Neutrophil (primary cell): ENCODE measurements at regions not wholly inside any gene's neighbourhood (a gene's known extent, or its start where the extent isn't known, plus 50 kb on each side); places are given as distances from the start of the nearest gene placed in this dataset.
"Not testable (repeated sequence)": the region's sequence is repeated elsewhere in the genome, so short reads cannot be mapped to it uniquely, and the experiment has no call there.

ENCODE experiments used
- H3K27ac ChIP-seq: fragments of 200-600 bp; sonication (generic); 2 replicates; pipeline ENCODE4 v1.5.1; 2016; ENCODE audit warnings: mild to moderate bottlenecking, moderate library complexity
- H3K27me3 ChIP-seq: fragments of 200-600 bp; sonication (generic); 2 replicates; pipeline ENCODE4 v1.6.0; 2016; ENCODE audit warnings: mild to moderate bottlenecking
- H3K36me3 ChIP-seq: fragments of 200-600 bp; sonication (generic); 2 replicates; pipeline ENCODE4 v1.5.1; 2017
- H3K4me1 ChIP-seq, 2 experiments: fragments of 200-600 bp in 1 of 2; sonication (generic) in 1 of 2; 1 replicate in 1 of 2; 2 replicates in 1 of 2; pipeline versions ENCODE4 v1.5.1 to v1.6.1; 2013 to 2016; ENCODE audit warnings: low read depth in 1 of 2, low read length in 1 of 2, mild to moderate bottlenecking in 1 of 2, moderate library complexity in 1 of 2; ENCODE audit not compliant: control insufficient read depth in 1 of 2, insufficient read depth in 1 of 2
- H3K4me3 ChIP-seq, 2 experiments: fragments of 200-600 bp in 1 of 2; sonication (generic) in 1 of 2; 1 replicate in 1 of 2; 2 replicates in 1 of 2; pipeline ENCODE4 v1.5.1; 2013 to 2016; ENCODE audit warnings: low read depth in 1 of 2, low read length in 1 of 2, mild to moderate bottlenecking in 1 of 2, moderate library complexity in 1 of 2
- H3K9me3 ChIP-seq: fragments of 200-600 bp; sonication (generic); 2 replicates; pipeline ENCODE4 v1.5.1; 2016
- TF ChIP-seq, protein P1 (sequence below): fragments of 200-600 bp; sonication (generic); IDR thresholded peaks from 2 replicates; pipeline ENCODE4 v1.5.1; 2016; ENCODE audit warnings: antibody characterized with exemption

DNA sequence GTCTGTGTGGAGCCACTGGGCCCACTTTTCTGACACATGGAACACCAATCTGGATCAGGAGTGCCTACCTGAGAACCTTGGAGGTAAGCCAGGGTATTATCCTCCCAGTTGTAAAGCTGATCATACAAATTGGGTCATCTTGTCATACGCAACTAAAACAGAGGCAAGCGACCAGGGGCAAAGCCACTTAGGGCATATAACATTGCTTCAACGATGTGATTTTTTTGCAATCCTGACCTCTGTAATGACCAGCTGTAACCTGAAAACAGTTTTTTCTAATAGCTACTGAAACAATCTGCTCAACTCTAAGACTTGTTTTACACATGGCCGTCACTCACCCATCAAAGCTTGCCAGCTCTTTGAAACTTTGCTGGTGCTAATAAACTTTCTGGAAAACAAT, 261.5 kb upstream of the AGTR2 start:
- Histone ChIP-seq H3K9me3 (no peaks in the 10 kb centered on the region), H3K4me3 (no peak overlapping the region), H3K27ac (no peak overlapping the region), H3K27me3 (no peaks in the 10 kb centered on the region), H3K4me1 (no peaks in the 10 kb centered on the region), H3K36me3 (no peaks in the 10 kb centered on the region)
- TF ChIP-seq, protein P1, sequence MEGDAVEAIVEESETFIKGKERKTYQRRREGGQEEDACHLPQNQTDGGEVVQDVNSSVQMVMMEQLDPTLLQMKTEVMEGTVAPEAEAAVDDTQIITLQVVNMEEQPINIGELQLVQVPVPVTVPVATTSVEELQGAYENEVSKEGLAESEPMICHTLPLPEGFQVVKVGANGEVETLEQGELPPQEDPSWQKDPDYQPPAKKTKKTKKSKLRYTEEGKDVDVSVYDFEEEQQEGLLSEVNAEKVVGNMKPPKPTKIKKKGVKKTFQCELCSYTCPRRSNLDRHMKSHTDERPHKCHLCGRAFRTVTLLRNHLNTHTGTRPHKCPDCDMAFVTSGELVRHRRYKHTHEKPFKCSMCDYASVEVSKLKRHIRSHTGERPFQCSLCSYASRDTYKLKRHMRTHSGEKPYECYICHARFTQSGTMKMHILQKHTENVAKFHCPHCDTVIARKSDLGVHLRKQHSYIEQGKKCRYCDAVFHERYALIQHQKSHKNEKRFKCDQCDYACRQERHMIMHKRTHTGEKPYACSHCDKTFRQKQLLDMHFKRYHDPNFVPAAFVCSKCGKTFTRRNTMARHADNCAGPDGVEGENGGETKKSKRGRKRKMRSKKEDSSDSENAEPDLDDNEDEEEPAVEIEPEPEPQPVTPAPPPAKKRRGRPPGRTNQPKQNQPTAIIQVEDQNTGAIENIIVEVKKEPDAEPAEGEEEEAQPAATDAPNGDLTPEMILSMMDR = no peak

DNA sequence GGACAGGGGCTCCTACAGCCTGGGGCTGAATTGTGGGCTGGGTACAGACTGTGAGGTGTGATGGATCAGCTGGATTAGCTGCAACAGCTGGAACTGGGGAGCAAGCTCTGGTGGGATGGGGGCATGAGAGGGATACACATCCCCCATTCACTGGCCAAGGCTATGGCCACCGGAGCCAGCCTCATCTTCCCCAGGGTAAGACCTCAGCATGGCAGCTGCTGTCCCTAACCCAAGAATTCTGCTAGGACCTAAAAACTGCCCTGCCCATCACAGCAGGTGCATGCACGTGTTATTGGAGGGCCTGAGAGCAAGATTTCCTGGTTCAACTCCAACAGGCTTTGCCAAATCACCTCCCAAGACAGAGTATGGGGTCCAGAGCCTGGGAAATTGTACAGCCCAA, 258.6 kb upstream of the AGTR2 start:
- H3K36me3 ChIP-seq = no peaks in the 10 kb centered on the region
- no peaks in the 10 kb centered on the region for H3K9me3 ChIP-seq
- TF ChIP-seq, protein P1 = no peak
- H3K4me1 ChIP-seq = no peaks in the 10 kb centered on the region
- no peak overlapping the region for H3K4me3 ChIP-seq
- H3K27ac ChIP-seq = no peak overlapping the region
- no peaks in the 10 kb centered on the region for H3K27me3 ChIP-seq

DNA sequence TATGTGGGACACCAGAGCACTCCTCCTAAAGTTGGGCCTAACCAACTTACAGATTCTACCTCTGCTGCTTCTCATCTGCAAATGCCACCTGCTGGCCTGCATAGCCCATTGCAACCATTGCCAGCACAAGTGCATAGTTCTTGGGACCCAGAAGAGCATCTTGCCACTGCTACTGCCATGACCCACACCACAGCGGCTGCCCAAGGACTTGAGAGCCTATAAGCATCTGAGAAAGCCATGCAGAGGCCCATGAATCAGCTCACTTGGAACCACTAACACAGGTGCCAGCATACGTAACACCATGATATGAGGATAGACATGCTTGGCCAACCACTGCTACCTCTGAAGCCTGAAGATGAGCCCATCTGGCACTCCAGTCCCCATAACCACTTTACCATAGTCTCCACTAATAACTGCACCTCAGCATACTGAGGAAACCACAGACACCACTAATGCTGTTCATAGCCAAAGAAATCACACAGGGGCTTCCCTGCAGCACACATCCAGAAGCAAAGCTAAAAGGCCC, 258.1 kb upstream of the AGTR2 start:
- Histone ChIP-seq H3K9me3 (no peaks in the 10 kb centered on the region), H3K4me1 (no peaks in the 10 kb centered on the region), H3K4me3 (no peak overlapping the region), H3K27ac (no peak overlapping the region), H3K36me3 (no peaks in the 10 kb centered on the region), H3K27me3 (no peaks in the 10 kb centered on the region)
- TF ChIP-seq, protein P1 = no peak

DNA sequence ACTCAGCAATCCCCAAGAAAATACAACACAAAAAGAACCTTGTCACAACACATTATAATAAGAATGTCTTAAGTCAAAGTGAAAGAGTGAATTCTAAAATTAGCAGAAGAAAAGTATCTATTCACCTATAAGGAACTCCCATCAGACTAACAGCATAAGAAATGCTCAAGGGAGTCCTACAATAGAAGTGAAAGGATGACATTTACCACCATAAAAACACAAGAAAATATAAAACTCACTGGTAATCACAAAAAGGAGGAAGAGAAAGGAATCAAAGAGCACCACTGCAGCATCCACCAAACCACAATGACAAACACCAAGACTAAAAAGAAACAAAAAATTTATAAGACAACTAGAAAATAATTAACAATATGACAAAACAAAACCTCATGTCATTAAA, 257.0 kb upstream of the AGTR2 start:
- no peaks in the 10 kb centered on the region for H3K9me3 ChIP-seq
- H3K4me1 ChIP-seq = no peaks in the 10 kb centered on the region
- no peak overlapping the region for H3K4me3 ChIP-seq
- no peaks in the 10 kb centered on the region for H3K27me3 ChIP-seq
- TF ChIP-seq, protein P1 = no peak
- H3K27ac ChIP-seq = no peak overlapping the region
- H3K36me3 ChIP-seq = no peaks in the 10 kb centered on the region

DNA sequence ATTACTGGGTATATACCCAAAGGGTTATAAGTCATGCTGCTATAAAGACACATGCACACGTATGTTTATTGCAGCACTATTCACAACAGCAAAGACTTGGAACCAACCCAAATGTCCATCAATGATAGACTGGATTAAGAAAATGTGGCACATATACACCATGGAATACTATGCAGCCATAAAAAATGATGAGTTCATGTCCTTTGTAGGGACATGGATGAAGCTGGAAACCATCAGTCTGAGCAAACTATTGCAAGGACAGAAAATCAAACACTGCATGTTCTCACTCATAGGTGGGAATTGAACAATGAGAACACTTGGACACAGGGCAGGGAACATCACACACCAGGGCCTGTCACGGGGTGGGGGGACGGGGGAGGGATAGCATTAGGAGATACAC, 254.9 kb upstream of the AGTR2 start:
- H3K27ac ChIP-seq = not testable (repeated sequence)

DNA sequence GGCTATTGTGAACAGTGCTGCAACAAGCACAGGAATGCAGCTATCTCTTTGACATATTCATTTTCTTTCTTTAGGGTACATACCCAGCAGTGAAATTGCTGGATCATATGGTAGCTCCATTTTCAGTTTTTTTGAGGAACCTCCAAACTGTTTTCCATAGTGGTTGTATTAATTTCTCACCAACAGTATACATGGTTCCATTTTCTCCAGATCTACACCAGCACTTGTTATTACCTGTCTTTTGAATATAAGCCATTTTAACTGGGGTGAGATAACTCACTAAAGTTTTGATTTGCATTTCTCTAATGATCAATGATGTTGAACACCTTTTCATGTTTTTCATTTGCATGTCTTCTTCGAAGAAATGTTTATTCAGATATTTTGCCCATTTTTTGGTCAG, 241.1 kb upstream of the AGTR2 start:
- H3K36me3 ChIP-seq = no peaks in the 10 kb centered on the region
- H3K27me3 ChIP-seq = no peaks in the 10 kb centered on the region
- no peaks in the 10 kb centered on the region for H3K4me1 ChIP-seq
- H3K27ac ChIP-seq = no peak overlapping the region
- TF ChIP-seq, protein P1 = no peak
- no peak overlapping the region for H3K4me3 ChIP-seq
- no peaks in the 10 kb centered on the region for H3K9me3 ChIP-seq

More for the DNA sequence above, 254.9 kb upstream of the AGTR2 start:
- not testable (repeated sequence) for H3K9me3 ChIP-seq, H3K4me1 ChIP-seq, H3K36me3 ChIP-seq, H3K4me3 ChIP-seq, H3K27me3 ChIP-seq
